IMR-90 (cell line): ENCODE measurements at regions not wholly inside any gene's neighbourhood (a gene's known extent, or its start where the extent isn't known, plus 50 kb on each side); places are given as distances from the start of the nearest gene placed in this dataset.

Experiments
- ATAC-seq: fragments of 200-7000 bp; cut with Tn5 transposase; 2 replicates; pipeline ENCODE4 v1.9.1; 2020; ENCODE audit warnings: low read depth, mild to moderate bottlenecking, moderate library complexity
- BruUV-seq: library from RNA; stranded (reverse); fragments of 400-500 nt; replicated peaks from 2 replicates; lab custom pipeline; 2021; lab: Mats Ljungman, UMichigan
- CTCF ChIA-PET: fragments of 300-600 bp; formaldehyde crosslinking; extraction: SDS; loops from one replicate; lab custom pipeline; 2021; ENCODE audit warnings: antibody characterized with exemption; lab: Yijun Ruan, JAX
- POLR2A ChIA-PET: fragments of 300-600 bp; sonication (Branson Sonifier 250); formaldehyde crosslinking; loops from one replicate; lab custom pipeline; 2022; ENCODE audit warnings: antibody characterized with exemption; ENCODE audit not compliant: unreplicated experiment; lab: Charles Lee
- DNase-seq: peaks from one replicate; pipeline ENCODE4 v3.0.0; 2013
- H2AFZ ChIP-seq: replicated peaks from 2 replicates; pipeline ENCODE3; 2013; ENCODE audit warnings: low read length, mild to moderate bottlenecking; ENCODE audit not compliant: poor library complexity
- H2AK5ac ChIP-seq: 2 replicates; pipeline ENCODE4 v1.6.1; 2013; ENCODE audit warnings: low read depth, low read length, inconsistent platforms
- H2AK9ac ChIP-seq: replicated peaks from 2 replicates; pipeline ENCODE3; 2013; ENCODE audit warnings: mild to moderate bottlenecking, low read depth, low read length, moderate library complexity; ENCODE audit not compliant: poor library complexity
- H2BK120ac ChIP-seq: 2 replicates; pipeline ENCODE4 v1.6.1; 2013; ENCODE audit warnings: low read depth, low read length, inconsistent platforms
- H2BK15ac ChIP-seq: 3 replicates; pipeline ENCODE4 v1.6.1; 2013; ENCODE audit warnings: low read depth, low read length, inconsistent platforms
- H2BK20ac ChIP-seq: 2 replicates; pipeline ENCODE4 v1.6.1; 2013; ENCODE audit warnings: low read depth, mild to moderate bottlenecking, inconsistent platforms, low read length, moderate library complexity
- H2BK5ac ChIP-seq: 2 replicates; pipeline ENCODE4 v1.6.1; 2013; ENCODE audit warnings: mild to moderate bottlenecking, low read depth, low read length, inconsistent platforms; ENCODE audit not compliant: poor library complexity, severe bottlenecking
- H3K14ac ChIP-seq: replicated peaks from 2 replicates; pipeline ENCODE4 v1.6.1; 2013; ENCODE audit warnings: low read depth, low read length, inconsistent platforms
- H3K18ac ChIP-seq: 2 replicates; pipeline ENCODE4 v1.6.1; 2013; ENCODE audit warnings: low read depth, low read length, control low read depth
- H3K23ac ChIP-seq: 2 replicates; pipeline ENCODE4 v1.6.1; 2013; ENCODE audit warnings: low read depth, low read length, inconsistent platforms
- H3K27ac ChIP-seq: 2 replicates; pipeline ENCODE4 v1.5.1; 2013; ENCODE audit warnings: mild to moderate bottlenecking, control low read depth, low read length; ENCODE audit not compliant: insufficient read depth
- H3K27me3 ChIP-seq: 2 replicates; pipeline ENCODE4 v1.6.1; 2013; ENCODE audit warnings: low read length; ENCODE audit not compliant: control insufficient read depth, insufficient read depth
- H3K36me3 ChIP-seq: 2 replicates; pipeline ENCODE4 v1.6.1; 2013; ENCODE audit warnings: low read length, mixed read lengths; ENCODE audit not compliant: control insufficient read depth, insufficient read depth
- H3K4ac ChIP-seq: 2 replicates; pipeline ENCODE4 v1.6.1; 2013; ENCODE audit warnings: low read depth, low read length, inconsistent platforms
- H3K4me1 ChIP-seq: 2 replicates; pipeline ENCODE4 v1.6.1; 2013; ENCODE audit warnings: low read length, mixed read lengths; ENCODE audit not compliant: control insufficient read depth, insufficient read depth
- H3K4me2 ChIP-seq: 2 replicates; pipeline ENCODE4 v1.6.1; 2013; ENCODE audit warnings: low read depth, mild to moderate bottlenecking, control low read depth, low read length, moderate library complexity
- H3K4me3 ChIP-seq: 2 replicates; pipeline ENCODE4 v1.5.1; 2013; ENCODE audit warnings: low read depth, mild to moderate bottlenecking, control low read depth, low read length, moderate library complexity; ENCODE audit not compliant: insufficient read depth
- H3K56ac ChIP-seq: 2 replicates; pipeline ENCODE4 v1.6.1; 2013; ENCODE audit warnings: low read length, inconsistent platforms; ENCODE audit not compliant: insufficient read depth; ENCODE audit errors: extremely low read depth
- H3K79me1 ChIP-seq, 2 experiments: 2 replicates each; pipeline ENCODE4 v1.6.1; 2013; ENCODE audit warnings: low read length in 2 of 2, inconsistent platforms in 1 of 2, low read depth in 1 of 2
- H3K9ac ChIP-seq: 2 replicates; pipeline ENCODE4 v1.6.1; 2013; ENCODE audit warnings: low read depth, low read length, control low read depth
- H3K9me1 ChIP-seq: 2 replicates; pipeline ENCODE4 v1.6.1; 2013; ENCODE audit warnings: low read length, inconsistent platforms; ENCODE audit not compliant: insufficient read depth
- H3K9me3 ChIP-seq: 2 replicates; pipeline ENCODE4 v1.6.1; 2013; ENCODE audit warnings: low read length; ENCODE audit not compliant: control insufficient read depth, insufficient read depth
- H4K20me1 ChIP-seq: 2 replicates; pipeline ENCODE4 v1.6.1; 2013; ENCODE audit warnings: low read length, inconsistent platforms; ENCODE audit not compliant: insufficient read depth
- H4K5ac ChIP-seq: 2 replicates; pipeline ENCODE4 v1.6.1; 2013; ENCODE audit warnings: mild to moderate bottlenecking, low read depth, low read length, control low read depth
- H4K8ac ChIP-seq, 2 experiments: 2 replicates each; pipeline ENCODE4 v1.6.1; 2013; ENCODE audit warnings: low read depth in 2 of 2, low read length in 2 of 2, control low read depth in 1 of 2, inconsistent platforms in 1 of 2
- H4K91ac ChIP-seq: 2 replicates; pipeline ENCODE4 v1.6.1; 2013; ENCODE audit warnings: low read depth, low read length, inconsistent platforms; ENCODE audit not compliant: insufficient read depth
- CEBPB ChIP-seq: IDR thresholded peaks from 2 replicates; pipeline ENCODE4 v1.6.1; 2012; ENCODE audit warnings: low read depth, low read length, improper control_type of control experiment
- FOS ChIP-seq: fragments of 150-350 bp; IDR thresholded peaks from 2 replicates; pipeline ENCODE4 v1.6.1; 2016; ENCODE audit warnings: low read depth, low read length
- MAFK ChIP-seq: IDR thresholded peaks from 2 replicates; pipeline ENCODE4 v1.6.1; 2012; ENCODE audit warnings: low read depth, low read length, improper control_type of control experiment
- MXI1 ChIP-seq: IDR thresholded peaks from 2 replicates; pipeline ENCODE4 v1.6.1; 2012; ENCODE audit warnings: low read depth, mild to moderate bottlenecking, low read length, moderate library complexity, borderline replicate concordance
- POLR2A ChIP-seq: IDR thresholded peaks from 2 replicates; pipeline ENCODE4 v1.6.1; 2012; ENCODE audit warnings: mild to moderate bottlenecking, low read depth, low read length
- RFX5 ChIP-seq: IDR thresholded peaks from 2 replicates; pipeline ENCODE4 v1.8.0; 2012; ENCODE audit warnings: low read depth, mild to moderate bottlenecking, low read length, moderate library complexity
- SMC3 ChIP-seq: fragments of 150-350 bp; IDR thresholded peaks from 2 replicates; pipeline ENCODE4 v1.6.1; 2016; ENCODE audit warnings: low read depth, mild to moderate bottlenecking, antibody characterized with exemption, low read length, moderate library complexity
- WGBS, 2 experiments: methylation state at CpG; one replicate each; pipeline versions ENCODE4 v1.1.5 to v1.1.7; 2013; ENCODE audit warnings: missing lambda C conversion rate in 2 of 2; ENCODE audit not compliant: insufficient read length in 1 of 2; ENCODE audit errors: extremely low coverage in 2 of 2; 5-methylcytosine and 5-hydroxymethylcytosine counted together
- dilution Hi-C: fragments of 300-500 bp; cut with HindIII; formaldehyde crosslinking; loops from one replicate; pipeline ENCODE4 v1.14.3; 2018; ENCODE audit warnings: low sequenced_read_pairs; ENCODE audit not compliant: unreplicated experiment
- in situ Hi-C: fragments of 300-500 bp; cut with MboI; formaldehyde crosslinking; loops from 3 replicates; pipeline ENCODE4 v1.14.3; 2019; ENCODE audit warnings: low sequenced_read_pairs, inconsistent platforms, mixed read lengths
- intact Hi-C: fragments of 100-400 bp; cut with micrococcal nuclease; formaldehyde crosslinking; loops from 2 replicates; pipeline ENCODE4 v1.10.0; 2022
- TF ChIP-seq, protein P1 (sequence below): fragments of 150-350 bp; IDR thresholded peaks from 2 replicates; pipeline ENCODE4 v1.6.1; 2017; ENCODE audit warnings: mild to moderate bottlenecking, antibody characterized with exemption, low read length, low read depth

DNA sequence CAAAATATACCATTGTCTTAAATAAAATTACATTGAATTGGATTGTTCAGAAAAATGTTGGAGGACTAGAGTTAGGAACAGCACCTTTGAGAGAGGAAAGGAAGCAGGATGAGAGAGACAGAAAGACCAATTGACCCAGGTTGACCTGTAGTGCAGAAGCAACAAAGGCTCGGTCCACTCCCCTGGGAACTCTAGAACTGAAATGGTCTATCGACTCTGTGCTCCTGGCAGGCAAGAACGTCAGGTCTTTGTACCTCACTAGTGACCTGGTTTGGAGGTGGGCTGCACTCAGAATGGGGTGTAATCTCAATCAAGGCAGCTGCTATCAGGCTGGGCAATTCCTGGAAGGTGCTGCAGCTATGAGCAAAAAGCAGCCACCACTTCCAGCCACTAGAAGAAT, 110.8 kb downstream of the FAM174A start:
- no peak overlapping the region for H4K5ac ChIP-seq
- WGBS, 2 experiments: 80% methylated on average over 1 of the region's 3 CpGs; no CpG with 5 or more reads in 1 of the 2 experiments

More for the DNA sequence above, 110.8 kb downstream of the FAM174A start:
- Histone ChIP-seq H3K14ac (no peak overlapping the region), H4K20me1 (no peaks in the 10 kb centered on the region), H3K4me1 (no peaks in the 10 kb centered on the region), H4K8ac (no peak overlapping the region), H2BK15ac (no peak overlapping the region), H3K79me1 (no peaks in the 10 kb centered on the region), H2AK5ac (no peak overlapping the region), H3K9me1 (no peaks in the 10 kb centered on the region), H3K27me3 (no peaks in the 10 kb centered on the region), H3K27ac (no peak overlapping the region), H3K4me2 (no peak overlapping the region), H3K18ac (no peak overlapping the region), H4K91ac (no peak overlapping the region), H3K4me3 (no peak overlapping the region), H3K36me3 (no peaks in the 10 kb centered on the region), H2AK9ac (no peak overlapping the region), H3K4ac (no peak overlapping the region), H3K9me3 (no peaks in the 10 kb centered on the region), H2BK5ac (no peak overlapping the region), H3K56ac (no peak overlapping the region), H3K9ac (no peak overlapping the region), H2BK120ac (no peak overlapping the region), H3K23ac (no peak overlapping the region), H2AFZ (no peak overlapping the region), H2BK20ac (no peak overlapping the region)
- intact Hi-C loops: no loop called here
- DNase-seq (no peak), ATAC-seq (no peak)
- CTCF ChIA-PET: no interaction called here
- in situ Hi-C loops: no loop called here
- dilution Hi-C loops: no loop called here
- BruUV-seq: no TSS peak
- TF ChIP-seq FOS: no peak
- TF ChIP-seq MAFK: no peak
- TF ChIP-seq SMC3: no peak
- TF ChIP-seq RFX5: no peak
- no peak for TF ChIP-seq MXI1
- TF ChIP-seq CEBPB: no peak
- no peak for TF ChIP-seq POLR2A
- TF ChIP-seq, protein P1, sequence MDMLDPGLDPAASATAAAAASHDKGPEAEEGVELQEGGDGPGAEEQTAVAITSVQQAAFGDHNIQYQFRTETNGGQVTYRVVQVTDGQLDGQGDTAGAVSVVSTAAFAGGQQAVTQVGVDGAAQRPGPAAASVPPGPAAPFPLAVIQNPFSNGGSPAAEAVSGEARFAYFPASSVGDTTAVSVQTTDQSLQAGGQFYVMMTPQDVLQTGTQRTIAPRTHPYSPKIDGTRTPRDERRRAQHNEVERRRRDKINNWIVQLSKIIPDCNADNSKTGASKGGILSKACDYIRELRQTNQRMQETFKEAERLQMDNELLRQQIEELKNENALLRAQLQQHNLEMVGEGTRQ: no peak
- POLR2A ChIA-PET: no interaction called here
